ENCODE measurements at regions not wholly inside any gene's neighbourhood (a gene's known extent, or its start where the extent isn't known, plus 50 kb on each side); places are given as distances from the start of the nearest gene placed in this dataset.

GRCh38 chr6:67683960-67684359, 951.1 kb upstream of the ADGRB3 start:
- no peaks in the 10 kb centered on the region for H3K36me3 Mint-ChIP-seq (ENCODE audit: low read depth)
- no peak for TF ChIP-seq CTCF (IDR thresholded peaks at IDR 0.05)
- no peak overlapping the region for H3K4me3 Mint-ChIP-seq

GRCh38 chr6:67680297-67680932, 954.7 kb upstream of the ADGRB3 start:
- Mint-ChIP-seq H3K36me3 (ENCODE audit: low read depth) (no peaks in the 10 kb centered on the region), H3K9me3 (no peaks in the 10 kb centered on the region), H3K27ac (no peak overlapping the region), H3K4me3 (no peak overlapping the region), H3K4me1 (no peaks in the 10 kb centered on the region), H3K27me3 (ENCODE audit: low read depth, poor library complexity) (no peaks in the 10 kb centered on the region)
- TF ChIP-seq CTCF (IDR thresholded peaks at IDR 0.05): no peak
- no peak for DNase-seq

More at GRCh38 chr6:67683960-67684359, 951.1 kb upstream of the ADGRB3 start:
- H3K27me3 Mint-ChIP-seq (ENCODE audit: low read depth, poor library complexity): no peaks in the 10 kb centered on the region
- no peak overlapping the region for H3K27ac Mint-ChIP-seq
- DNase-seq: no peak
- H3K9me3 Mint-ChIP-seq: no peaks in the 10 kb centered on the region
- no peaks in the 10 kb centered on the region for H3K4me1 Mint-ChIP-seq

- no peaks in the 10 kb centered on the region for H3K9me3 Mint-ChIP-seq
- TF ChIP-seq CTCF (IDR thresholded peaks at IDR 0.05): no peak
Measured at GRCh38 chr6:67679566-67680296, 955.4 kb upstream of the ADGRB3 start.

GRCh38 chr6:67676892-67677291, 958.2 kb upstream of the ADGRB3 start:
- Mint-ChIP-seq H3K4me3 (no peak overlapping the region), H3K4me1 (no peaks in the 10 kb centered on the region), H3K9me3 (peaks cover 17% of the 10 kb centered on the region), H3K27ac (no peak overlapping the region), H3K27me3 (ENCODE audit: low read depth, poor library complexity) (no peaks in the 10 kb centered on the region), H3K36me3 (ENCODE audit: low read depth) (no peaks in the 10 kb centered on the region)
- no peak for TF ChIP-seq CTCF (IDR thresholded peaks at IDR 0.05)
- DNase-seq: no peak

More at GRCh38 chr6:67679566-67680296, 955.4 kb upstream of the ADGRB3 start:
- no peaks in the 10 kb centered on the region for H3K4me1 Mint-ChIP-seq
- no peak for DNase-seq
- H3K36me3 Mint-ChIP-seq (ENCODE audit: low read depth): no peaks in the 10 kb centered on the region
- H3K27me3 Mint-ChIP-seq (ENCODE audit: low read depth, poor library complexity): no peaks in the 10 kb centered on the region
- no peak overlapping the region for H3K27ac Mint-ChIP-seq
- H3K4me3 Mint-ChIP-seq: no peak overlapping the region

GRCh38 chr6:67667637-67668422, 967.3 kb upstream of the ADGRB3 start:
- Mint-ChIP-seq H3K36me3 (ENCODE audit: low read depth) (no peaks in the 10 kb centered on the region), H3K9me3 (peaks cover 10% of the 10 kb centered on the region), H3K27ac (no peak overlapping the region), H3K4me3 (no peak overlapping the region), H3K4me1 (no peaks in the 10 kb centered on the region), H3K27me3 (ENCODE audit: low read depth, poor library complexity) (no peaks in the 10 kb centered on the region)
- no peak for TF ChIP-seq CTCF (IDR thresholded peaks at IDR 0.05)
- DNase-seq: no peak
